ENCODE measurements at regions not wholly inside any gene's neighbourhood (a gene's known extent, or its start where the extent isn't known, plus 50 kb on each side); places are given as distances from the start of the nearest gene placed in this dataset.
"Not testable (repeated sequence)": the region's sequence is repeated elsewhere in the genome, so short reads cannot be mapped to it uniquely, and the experiment has no call there.

DNA sequence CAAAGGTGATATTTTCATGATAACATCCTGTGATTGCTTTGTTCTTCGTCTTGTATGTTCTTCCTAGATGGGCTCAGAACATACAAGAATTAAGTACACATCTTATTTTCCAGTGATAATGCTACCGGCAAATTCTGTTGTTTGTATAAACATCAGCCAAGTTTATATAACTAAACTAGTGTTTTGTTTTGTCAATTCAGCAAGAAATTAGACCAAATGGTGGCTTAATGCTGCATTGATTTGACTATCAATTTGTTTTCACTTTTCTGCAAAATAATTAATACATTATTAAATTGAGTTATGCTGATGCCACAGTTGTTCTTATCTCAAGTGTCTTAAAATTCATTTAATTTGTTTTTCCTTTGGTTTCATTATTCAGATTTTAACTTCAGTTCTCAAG, 177.7 kb downstream of the OR4F29 start:
- DNase-seq: not testable (repeated sequence)

DNA sequence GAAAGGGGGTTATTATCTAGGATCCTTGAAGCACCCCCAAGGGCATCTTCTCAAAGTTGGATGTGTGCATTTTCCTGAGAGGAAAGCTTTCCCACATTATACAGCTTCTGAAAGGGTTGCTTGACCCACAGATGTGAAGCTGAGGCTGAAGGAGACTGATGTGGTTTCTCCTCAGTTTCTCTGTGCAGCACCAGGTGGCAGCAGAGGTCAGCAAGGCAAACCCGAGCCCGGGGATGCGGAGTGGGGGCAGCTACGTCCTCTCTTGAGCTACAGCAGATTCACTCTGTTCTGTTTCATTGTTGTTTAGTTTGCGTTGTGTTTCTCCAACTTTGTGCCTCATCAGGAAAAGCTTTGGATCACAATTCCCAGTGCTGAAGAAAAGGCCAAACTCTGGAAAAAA, 183.7 kb downstream of the OR4F29 start:
- peak; percentile 84 for DNase-seq

Measured in activated CD8-positive, alpha-beta memory T cell treated with anti-CD3 and anti-CD28 coated beads, Interleukin-2, amount 50 U/mL, for 48 hours (primary cell).